ENCODE measurements at regions not wholly inside any gene's neighbourhood (a gene's known extent, or its start where the extent isn't known, plus 50 kb on each side); places are given as distances from the start of the nearest gene placed in this dataset.
"Not testable (repeated sequence)": the region's sequence is repeated elsewhere in the genome, so short reads cannot be mapped to it uniquely, and the experiment has no call there.

DNA sequence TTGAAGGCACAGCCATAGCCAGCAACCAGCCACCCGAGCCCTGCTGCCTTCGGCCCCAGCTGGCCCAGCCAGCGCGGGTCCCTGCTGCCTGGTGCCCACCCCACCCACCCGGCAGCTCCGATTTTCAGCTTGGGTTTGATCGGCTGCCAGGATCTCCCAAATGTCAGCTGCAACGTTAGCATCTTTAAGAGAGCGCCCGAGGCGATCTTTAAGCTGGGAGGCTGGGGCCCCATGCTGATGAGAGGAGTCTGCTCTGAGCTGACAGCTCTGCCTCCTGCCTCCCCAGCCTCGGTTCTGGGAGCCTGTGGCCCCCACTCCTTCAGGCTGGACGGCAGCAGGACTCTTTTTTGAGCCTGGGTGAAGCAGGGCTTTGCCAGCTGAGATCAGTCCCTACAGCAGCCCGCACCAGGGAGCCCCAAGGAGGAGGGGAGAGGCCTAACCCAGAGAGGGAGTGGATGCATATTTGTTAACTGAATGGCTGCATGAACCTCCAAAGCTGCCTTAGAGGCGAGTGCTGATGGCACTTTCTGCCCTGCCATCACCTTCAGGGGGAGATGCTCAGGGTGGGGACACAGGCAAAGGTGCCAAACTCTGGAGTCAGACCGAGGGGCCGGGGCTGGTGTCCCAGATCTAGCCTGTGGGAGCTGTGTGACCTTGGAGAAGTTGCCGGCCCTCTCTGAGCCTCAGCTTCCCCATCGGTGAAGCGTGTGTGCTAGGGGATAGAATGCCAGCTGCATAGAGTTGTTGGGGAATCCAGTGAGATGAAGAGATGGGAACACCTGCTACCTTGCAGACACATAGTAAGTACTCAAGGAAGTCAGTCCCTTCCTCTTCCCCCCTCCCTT, 165.5 kb downstream of the C9orf50 start:
- Mint-ChIP-seq H3K9me3 (peaks cover 0 to 2% (median 0%) of the 10 kb centered on the region in 6 donors), H3K27me3 (ENCODE audit: low read depth in 3 of 3) (peaks cover 23 to 32% (median 25%) of the 10 kb centered on the region in 3 donors), H3K4me1 (peaks cover 36 to 48% of the 10 kb centered on the region in 2 donors), H3K27ac (peak overlapping the region; percentile 22 to 90 (median 82)), H3K4me3 (peak overlapping the region in 1 of 5 donors; percentile 49), H3K36me3 (no peaks in the 10 kb centered on the region)
- no peak for DNase-seq

GRCh38 chr9:129454467-129455067, 166.3 kb downstream of the C9orf50 start:
- peaks cover 0 to 2% (median 0%) of the 10 kb centered on the region in 6 donors for H3K9me3 Mint-ChIP-seq
- no peaks in the 10 kb centered on the region for H3K36me3 Mint-ChIP-seq
- peaks cover 22 to 32% (median 26%) of the 10 kb centered on the region in 3 donors for H3K27me3 Mint-ChIP-seq (ENCODE audit: low read depth in 3 of 3)
- peaks cover 35 to 45% of the 10 kb centered on the region in 2 donors for H3K4me1 Mint-ChIP-seq
- peak overlapping the region in 1 of 5 donors; percentile 49 for H3K4me3 Mint-ChIP-seq
- peak; percentile 27 to 49 (median 43) for DNase-seq
- H3K27ac Mint-ChIP-seq = peak overlapping the region; percentile 46 to 83 (median 70)

GRCh38 chr9:129453734-129454133, 167.2 kb downstream of the C9orf50 start:
- Mint-ChIP-seq H3K9me3 (peaks cover 0 to 2% (median 0%) of the 10 kb centered on the region in 6 donors), H3K27me3 (ENCODE audit: low read depth in 3 of 3) (peaks cover 22 to 32% (median 26%) of the 10 kb centered on the region in 3 donors), H3K36me3 (peaks cover 0 to 3% (median 0%) of the 10 kb centered on the region in 3 donors), H3K27ac (peak overlapping the region in 4 of 6 donors; percentile 46 to 86 (median 70)), H3K4me3 (peak overlapping the region in 1 of 5 donors; percentile 33), H3K4me1 (peaks cover 29 to 39% of the 10 kb centered on the region in 2 donors)
- peak in 1 of 3 donors; percentile 24 for DNase-seq

- H3K4me3 Mint-ChIP-seq = no peak overlapping the region
- H3K9me3 Mint-ChIP-seq = peaks cover 0 to 2% (median 0%) of the 10 kb centered on the region in 6 donors
- peaks cover 0 to 6% (median 0%) of the 10 kb centered on the region in 3 donors for H3K36me3 Mint-ChIP-seq
- H3K4me1 Mint-ChIP-seq = peaks cover 8 to 18% of the 10 kb centered on the region in 2 donors
- H3K27me3 Mint-ChIP-seq (ENCODE audit: low read depth in 3 of 3) = peaks cover 19 to 23% (median 19%) of the 10 kb centered on the region in 3 donors
- H3K27ac Mint-ChIP-seq = peak overlapping the region in 2 of 6 donors; percentile 4 to 15
- no peak for DNase-seq
Measured at GRCh38 chr9:129451669-129452068, 169.2 kb downstream of the C9orf50 start.

- H3K36me3 Mint-ChIP-seq = peaks cover 0 to 6% (median 0%) of the 10 kb centered on the region in 3 donors
- peaks cover 17 to 21% (median 18%) of the 10 kb centered on the region in 3 donors for H3K27me3 Mint-ChIP-seq (ENCODE audit: low read depth in 3 of 3)
- no peak for DNase-seq
- peak overlapping the region in 2 of 6 donors; percentile 4 to 15 for H3K27ac Mint-ChIP-seq
- peaks cover 0 to 2% (median 0%) of the 10 kb centered on the region in 6 donors for H3K9me3 Mint-ChIP-seq
- H3K4me1 Mint-ChIP-seq = peaks cover 4 to 13% of the 10 kb centered on the region in 2 donors
- H3K4me3 Mint-ChIP-seq = no peak overlapping the region
Measured at GRCh38 chr9:129451089-129451656, 169.7 kb downstream of the C9orf50 start.

DNA sequence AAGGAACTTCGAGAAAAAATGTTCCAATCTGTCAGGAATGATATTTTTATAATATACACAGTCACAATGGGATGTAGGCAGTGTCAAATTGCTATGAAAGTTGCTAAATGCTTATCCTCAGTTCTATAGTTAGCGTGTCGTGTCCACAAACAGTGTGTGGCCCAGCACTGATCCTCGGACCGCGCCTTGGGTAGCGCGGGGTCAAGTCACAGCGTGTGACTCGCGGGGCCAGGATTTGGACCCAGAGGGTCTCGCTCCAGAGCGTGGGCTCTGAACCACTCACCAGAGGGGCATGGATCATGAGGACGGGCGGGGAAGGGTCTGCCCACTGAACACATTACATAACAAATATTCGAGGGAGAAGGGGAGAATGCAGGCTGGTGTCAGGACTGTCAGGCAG, 171.8 kb downstream of the C9orf50 start:
- H3K27me3 Mint-ChIP-seq (ENCODE audit: low read depth in 3 of 3) = peaks cover 11 to 13% (median 11%) of the 10 kb centered on the region in 3 donors
- DNase-seq = no peak
- peaks cover 4 to 7% of the 10 kb centered on the region in 2 donors for H3K4me1 Mint-ChIP-seq
- H3K36me3 Mint-ChIP-seq = peaks cover 0 to 6% (median 0%) of the 10 kb centered on the region in 3 donors
- no peak overlapping the region for H3K27ac Mint-ChIP-seq
- peaks cover 0 to 2% (median 0%) of the 10 kb centered on the region in 6 donors for H3K9me3 Mint-ChIP-seq
- H3K4me3 Mint-ChIP-seq = no peak overlapping the region

- Mint-ChIP-seq H3K4me1 (peaks cover 16% of the 10 kb centered on the region in 2 donors), H3K27ac (no peak overlapping the region), H3K27me3 (ENCODE audit: low read depth in 3 of 3) (peaks cover 2 to 7% (median 4%) of the 10 kb centered on the region in 3 donors), H3K36me3 (peaks cover 0 to 6% (median 0%) of the 10 kb centered on the region in 3 donors), H3K4me3 (no peak overlapping the region), H3K9me3 (no peaks in the 10 kb centered on the region)
- DNase-seq = no peak
Measured at GRCh38 chr9:129446828-129447550, 173.9 kb downstream of the C9orf50 start.

- no peak for DNase-seq
- Mint-ChIP-seq H3K4me1 (peaks cover 18 to 24% of the 10 kb centered on the region in 2 donors), H3K36me3 (peaks cover 0 to 6% (median 0%) of the 10 kb centered on the region in 3 donors), H3K27ac (no peak overlapping the region), H3K27me3 (ENCODE audit: low read depth in 3 of 3) (peaks cover 0 to 10% (median 5%) of the 10 kb centered on the region in 3 donors), H3K9me3 (no peaks in the 10 kb centered on the region), H3K4me3 (no peak overlapping the region)
Measured at GRCh38 chr9:129445794-129446306, 175.1 kb downstream of the C9orf50 start.

- not testable (repeated sequence) for H3K9me3 Mint-ChIP-seq, H3K36me3 Mint-ChIP-seq, H3K27ac Mint-ChIP-seq
- peak in 1 of 3 donors; percentile 14 for DNase-seq
- H3K4me3 Mint-ChIP-seq = peak overlapping the region in 1 of 5 donors; percentile 10
- H3K27me3 Mint-ChIP-seq (ENCODE audit: low read depth in 3 of 3) = peaks cover 9 to 26% (median 12%) of the 10 kb centered on the region in 3 donors
- H3K4me1 Mint-ChIP-seq = peaks cover 28 to 43% of the 10 kb centered on the region in 2 donors
Measured at GRCh38 chr9:129443515-129444164, 177.3 kb downstream of the C9orf50 start.

DNA sequence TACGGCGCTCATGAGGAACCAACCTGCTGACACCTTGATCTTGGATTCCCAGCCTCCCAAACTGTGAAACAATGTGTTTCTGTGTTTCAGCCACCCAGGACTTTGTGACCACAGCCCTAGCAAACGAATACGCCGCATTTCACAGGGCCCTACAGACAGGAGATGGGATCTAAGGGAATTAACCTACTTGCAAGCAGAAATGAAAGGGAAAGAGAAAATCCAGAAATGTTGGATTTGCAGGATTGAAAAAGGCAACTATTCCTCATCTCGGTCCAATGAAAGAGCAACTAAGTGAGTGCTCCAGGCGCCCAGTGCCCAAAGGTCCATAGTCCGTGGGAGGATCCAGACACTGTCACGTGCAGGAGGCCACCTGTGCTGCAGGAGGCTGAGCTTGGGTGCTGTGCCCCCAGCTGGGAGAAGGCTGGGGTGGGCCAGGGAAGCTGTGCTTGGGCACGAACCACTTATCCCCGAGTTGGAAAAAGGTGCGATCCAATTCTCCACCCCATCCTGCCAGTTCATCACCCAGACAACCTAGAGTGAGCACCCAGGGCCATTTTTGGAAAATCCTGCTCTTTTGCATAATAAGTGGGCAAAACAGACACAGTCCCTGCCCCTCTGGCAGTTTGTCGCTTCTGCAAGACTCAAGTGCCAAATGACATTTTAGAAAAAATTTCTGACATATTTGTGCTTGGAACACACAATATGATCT, 177.9 kb downstream of the C9orf50 start:
- peaks cover 35 to 50% of the 10 kb centered on the region in 2 donors for H3K4me1 Mint-ChIP-seq
- no peak overlapping the region for H3K4me3 Mint-ChIP-seq
- H3K27me3 Mint-ChIP-seq (ENCODE audit: low read depth in 3 of 3) = peaks cover 16 to 33% (median 17%) of the 10 kb centered on the region in 3 donors
- peaks cover 0 to 3% (median 0%) of the 10 kb centered on the region in 3 donors for H3K36me3 Mint-ChIP-seq
- H3K9me3 Mint-ChIP-seq = no peaks in the 10 kb centered on the region
- no peak for DNase-seq
- H3K27ac Mint-ChIP-seq = no peak overlapping the region

- Mint-ChIP-seq H3K4me3 (no peak overlapping the region), H3K27ac (peak overlapping the region in 1 of 6 donors; percentile 21), H3K4me1 (peaks cover 41 to 58% of the 10 kb centered on the region in 2 donors), H3K9me3 (no peaks in the 10 kb centered on the region), H3K36me3 (no peaks in the 10 kb centered on the region), H3K27me3 (ENCODE audit: low read depth in 3 of 3) (peaks cover 17 to 34% (median 23%) of the 10 kb centered on the region in 3 donors)
- DNase-seq = no peak
Measured at GRCh38 chr9:129441852-129442251, 179.0 kb downstream of the C9orf50 start.
